GM12873 (cell line): ENCODE measurements at regions not wholly inside any gene's neighbourhood (a gene's known extent, or its start where the extent isn't known, plus 50 kb on each side); places are given as distances from the start of the nearest gene placed in this dataset.

ENCODE experiments used
- TF ChIP-seq, protein P1 (sequence below): IDR thresholded peaks from 2 replicates; pipeline ENCODE4 v1.5.1; 2012; ENCODE audit warnings: low read depth, mild to moderate bottlenecking, moderate library complexity, low read length, control low read depth; ENCODE audit not compliant: insufficient read depth; ENCODE audit errors: missing control alignments

DNA sequence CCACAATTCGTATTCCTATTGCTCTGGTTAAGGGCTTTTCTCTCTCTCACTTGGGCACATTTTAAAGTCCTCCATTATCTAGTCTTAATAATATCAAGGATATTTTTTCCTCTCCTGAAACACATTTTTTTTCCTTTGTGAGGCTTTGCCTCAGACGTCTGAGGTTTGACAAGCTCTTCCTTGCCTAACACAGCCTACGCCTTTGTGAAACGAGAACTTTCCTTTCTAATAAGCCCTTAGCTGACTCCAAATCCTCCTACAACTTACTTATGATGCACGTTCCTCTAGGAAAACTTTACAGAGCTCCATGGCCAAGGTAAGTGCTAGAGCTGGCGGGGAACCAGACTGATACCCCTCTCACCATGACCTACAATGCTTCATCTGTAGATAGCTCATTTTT, 841.5 kb downstream of the SOCS6 start:
- TF ChIP-seq, protein P1, sequence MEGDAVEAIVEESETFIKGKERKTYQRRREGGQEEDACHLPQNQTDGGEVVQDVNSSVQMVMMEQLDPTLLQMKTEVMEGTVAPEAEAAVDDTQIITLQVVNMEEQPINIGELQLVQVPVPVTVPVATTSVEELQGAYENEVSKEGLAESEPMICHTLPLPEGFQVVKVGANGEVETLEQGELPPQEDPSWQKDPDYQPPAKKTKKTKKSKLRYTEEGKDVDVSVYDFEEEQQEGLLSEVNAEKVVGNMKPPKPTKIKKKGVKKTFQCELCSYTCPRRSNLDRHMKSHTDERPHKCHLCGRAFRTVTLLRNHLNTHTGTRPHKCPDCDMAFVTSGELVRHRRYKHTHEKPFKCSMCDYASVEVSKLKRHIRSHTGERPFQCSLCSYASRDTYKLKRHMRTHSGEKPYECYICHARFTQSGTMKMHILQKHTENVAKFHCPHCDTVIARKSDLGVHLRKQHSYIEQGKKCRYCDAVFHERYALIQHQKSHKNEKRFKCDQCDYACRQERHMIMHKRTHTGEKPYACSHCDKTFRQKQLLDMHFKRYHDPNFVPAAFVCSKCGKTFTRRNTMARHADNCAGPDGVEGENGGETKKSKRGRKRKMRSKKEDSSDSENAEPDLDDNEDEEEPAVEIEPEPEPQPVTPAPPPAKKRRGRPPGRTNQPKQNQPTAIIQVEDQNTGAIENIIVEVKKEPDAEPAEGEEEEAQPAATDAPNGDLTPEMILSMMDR, result no peak

DNA sequence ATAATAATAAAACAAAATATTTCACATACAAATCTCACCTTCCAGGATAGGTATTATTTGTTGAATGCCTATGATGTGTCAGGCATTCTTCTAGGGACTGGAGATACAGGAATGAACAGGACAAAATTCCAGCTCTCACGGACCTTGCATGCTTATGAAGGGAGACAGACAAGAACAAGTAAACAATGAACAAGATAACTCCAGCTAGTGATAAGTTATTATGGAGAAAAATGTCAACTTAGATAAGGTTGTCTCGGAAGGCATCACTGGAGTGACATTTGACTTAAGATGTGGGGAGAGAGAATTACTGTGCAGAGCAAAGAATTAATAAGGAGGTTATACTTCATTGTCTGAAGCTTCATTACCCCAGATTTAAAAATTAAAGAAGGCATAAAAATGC, 836.7 kb downstream of the SOCS6 start:
- TF ChIP-seq, protein P1, result no peak

DNA sequence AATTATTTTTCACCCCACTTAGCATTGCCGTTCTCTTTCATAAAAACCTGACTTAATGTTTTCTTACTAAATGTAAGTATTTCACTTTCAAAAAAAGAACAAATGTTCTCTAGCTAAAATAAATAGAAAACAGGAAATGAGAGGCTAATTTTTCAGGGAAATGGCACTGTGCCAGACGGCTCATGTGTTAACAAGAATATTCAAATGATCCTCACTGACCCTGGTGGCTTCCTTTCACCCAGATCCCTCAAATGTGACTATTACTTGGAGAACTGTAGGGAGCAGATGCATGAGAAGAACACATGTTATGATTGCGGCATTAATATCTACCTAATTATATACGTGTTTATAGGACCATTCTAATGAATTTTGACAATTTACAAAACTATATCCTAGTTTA, 827.7 kb downstream of the SOCS6 start:
- TF ChIP-seq, protein P1, result no peak

DNA sequence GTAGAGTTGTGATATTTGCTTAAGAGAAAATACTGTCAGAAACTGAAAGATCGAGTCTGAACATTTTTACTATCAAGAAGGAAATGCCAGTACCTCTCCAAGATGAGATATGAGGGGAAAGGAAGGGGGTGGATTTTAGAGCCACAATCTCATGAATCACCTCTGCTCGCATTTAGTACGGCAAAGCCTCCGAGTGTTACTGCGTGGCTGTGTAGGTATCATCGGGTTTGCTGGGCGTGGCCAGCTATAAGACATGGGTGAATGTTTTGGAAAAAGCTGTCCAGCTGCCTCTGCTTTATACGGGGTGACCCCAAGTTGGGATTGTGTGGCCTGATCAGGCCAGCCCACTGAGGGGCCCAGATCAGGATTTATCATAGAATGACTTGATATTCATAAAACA, 826.4 kb downstream of the SOCS6 start:
- TF ChIP-seq, protein P1, result no peak

DNA sequence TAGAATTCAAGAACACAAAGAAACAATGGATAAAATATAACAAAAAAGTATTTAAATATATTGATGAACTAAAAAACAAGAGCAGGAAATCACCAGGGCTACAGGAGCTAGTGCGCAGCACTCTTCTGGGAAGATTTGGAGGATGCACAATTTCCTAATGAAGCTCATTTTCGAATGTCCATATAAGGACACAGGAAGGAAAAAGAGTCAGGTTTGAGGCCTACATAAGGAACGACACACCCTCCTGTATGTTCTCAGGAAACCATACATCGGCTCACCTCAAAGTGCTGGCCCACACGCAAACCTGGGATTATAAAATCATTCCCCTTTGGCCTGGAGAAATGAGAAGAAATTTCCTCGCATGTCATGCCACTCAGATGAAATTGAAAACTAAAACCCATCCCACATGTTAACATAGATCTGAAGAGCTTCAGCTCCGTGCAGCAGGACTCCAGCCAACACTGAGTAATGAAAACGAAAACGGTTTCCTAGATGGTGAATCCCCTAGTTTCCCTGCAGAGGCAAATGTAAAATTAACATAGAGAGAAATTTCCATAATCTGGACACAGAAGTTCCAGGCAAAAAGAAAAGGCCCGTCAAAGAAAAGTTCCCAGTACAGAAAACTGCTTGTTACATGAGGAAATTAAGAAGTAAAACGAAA, 825.8 kb downstream of the SOCS6 start:
- TF ChIP-seq, protein P1, result no peak

DNA sequence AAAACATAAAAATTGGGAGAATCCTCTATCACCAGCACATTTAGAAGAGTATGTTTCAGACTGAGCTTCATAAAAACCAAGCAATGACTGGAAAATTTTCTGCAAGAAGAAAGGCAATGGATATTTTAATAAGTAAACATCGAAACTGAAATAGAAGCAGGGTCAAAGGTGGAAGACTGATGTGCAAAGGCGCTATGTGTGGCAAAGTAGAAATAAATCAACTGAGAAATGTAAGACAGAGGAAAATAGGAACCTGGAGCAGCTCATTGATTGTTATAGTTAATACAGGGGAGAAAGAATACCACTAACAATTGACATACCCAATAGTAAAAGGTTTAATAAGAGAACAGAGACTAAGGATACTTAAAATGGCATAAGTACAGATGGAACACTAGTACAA, 818.4 kb downstream of the SOCS6 start:
- TF ChIP-seq, protein P1, result no peak

DNA sequence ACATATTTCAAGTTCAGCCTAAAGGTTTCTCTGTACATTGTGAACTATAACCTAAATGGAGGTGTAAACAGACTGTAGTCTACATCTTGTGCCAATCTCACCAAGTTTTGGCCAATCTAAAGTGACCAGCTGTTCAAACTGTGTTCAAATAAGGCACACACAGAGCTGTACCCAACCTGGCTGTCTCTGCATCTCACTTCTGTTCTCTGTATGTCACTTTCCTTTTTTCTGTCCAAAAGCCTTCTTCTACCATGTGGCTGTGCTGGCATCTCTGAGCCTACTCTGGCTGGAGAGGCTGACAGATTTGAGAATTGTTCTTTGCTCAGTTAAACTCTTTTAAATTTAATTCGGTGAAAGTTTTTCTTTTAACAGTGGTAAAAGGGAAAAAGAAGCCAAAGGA, 817.9 kb downstream of the SOCS6 start:
- TF ChIP-seq, protein P1, result no peak

DNA sequence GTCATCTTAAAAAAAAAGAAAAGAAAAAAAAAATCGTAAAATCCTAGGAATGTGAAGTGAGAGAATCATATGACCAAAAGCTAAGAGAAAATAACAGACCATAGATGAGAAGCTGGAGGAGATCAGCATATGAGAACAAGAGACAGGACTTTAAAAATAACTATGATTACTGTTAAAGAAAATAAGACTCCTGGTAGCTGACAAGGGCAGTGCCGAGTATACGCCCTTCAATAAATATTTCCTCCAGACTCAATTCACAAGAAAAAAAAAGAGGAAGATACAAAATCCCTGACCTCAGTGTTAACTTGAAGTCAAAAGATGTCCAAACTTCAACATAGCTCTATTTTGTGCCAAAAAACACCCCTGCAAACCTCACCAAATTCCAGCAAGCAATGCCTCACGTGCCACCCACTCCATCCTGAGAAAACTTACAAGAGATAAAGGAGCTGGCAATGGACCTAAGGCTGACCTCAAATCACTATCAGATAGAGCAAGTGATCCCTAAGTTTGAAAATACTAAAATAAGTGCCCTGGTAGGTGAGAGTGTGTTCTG, 817.2 kb downstream of the SOCS6 start:
- TF ChIP-seq, protein P1, result no peak
